Aorta (tissue), 5 donors: ENCODE measurements at regions not wholly inside any gene's neighbourhood (a gene's known extent, or its start where the extent isn't known, plus 50 kb on each side); places are given as distances from the start of the nearest gene placed in this dataset.

Experiments
- ATAC-seq: fragments of 200-7000 bp; cut with Tn5 transposase; one replicate; pipeline ENCODE4 v1.9.1; 2022; ENCODE audit warnings: moderate library complexity; ENCODE audit not compliant: low FRiP score
- DNase-seq, 2 donors: peaks; one replicate each; pipeline ENCODE4 v3.0.0-alpha.2; 2020
- H3K27ac ChIP-seq, 2 donors: one replicate each; pipeline ENCODE4 v1.5.1; 2013; ENCODE audit warnings: low read length in 2 of 2, mild to moderate bottlenecking in 2 of 2, moderate library complexity in 2 of 2, control low read depth in 1 of 2, inconsistent platforms in 1 of 2, low read depth in 1 of 2
- H3K27me3 ChIP-seq, 2 donors: one replicate each; pipeline ENCODE4 v1.6.1; 2013; ENCODE audit warnings: control low read depth in 1 of 2, low read length in 1 of 2, mild to moderate bottlenecking in 1 of 2, moderate library complexity in 1 of 2; ENCODE audit not compliant: insufficient read depth in 2 of 2, control insufficient read depth in 1 of 2
- H3K36me3 ChIP-seq, 2 donors: one replicate each; pipeline ENCODE4 v1.6.1; 2013; ENCODE audit warnings: control low read depth in 1 of 2, low read length in 1 of 2, mild to moderate bottlenecking in 1 of 2; ENCODE audit not compliant: insufficient read depth in 2 of 2, control insufficient read depth in 1 of 2
- H3K4me1 ChIP-seq, 2 donors: one replicate each; pipeline ENCODE4 v1.6.1; 2013; ENCODE audit warnings: low read length in 2 of 2, control low read depth in 1 of 2, mild to moderate bottlenecking in 1 of 2, moderate library complexity in 1 of 2; ENCODE audit not compliant: insufficient read depth in 2 of 2, control insufficient read depth in 1 of 2
- H3K4me3 ChIP-seq, 2 donors: one replicate each; pipeline ENCODE4 v1.5.1; 2013; ENCODE audit warnings: low read length in 2 of 2, control low read depth in 1 of 2, mild to moderate bottlenecking in 1 of 2
- H3K9me3 ChIP-seq: one replicate; pipeline ENCODE4 v1.6.1; 2013; ENCODE audit warnings: mild to moderate bottlenecking, low read length; ENCODE audit not compliant: control insufficient read depth
- WGBS, 2 donors: extraction: QIAGEN DNeasy Blood & Tissue Kit; methylation state at CpG; one replicate each; pipeline ENCODE4 v1.1.7; 2013; 5-methylcytosine and 5-hydroxymethylcytosine counted together
- intact Hi-C, 2 donors: fragments of 100-400 bp; cut with DNase I; formaldehyde crosslinking; loops; one replicate each; pipeline versions ENCODE4 v1.14.2 to v1.15.0; 2022
- donor health status: healthy with polysubstance abuse.
- donor health status: Bipolar disorder and iron deficiency.
- donor health status: DM: no; HTN: no; CAD: no.
- donor health status: DM: no; HTN: no; CAD: no.
- donor health status: DM: yes; HTN: yes; CAD: no.

DNA sequence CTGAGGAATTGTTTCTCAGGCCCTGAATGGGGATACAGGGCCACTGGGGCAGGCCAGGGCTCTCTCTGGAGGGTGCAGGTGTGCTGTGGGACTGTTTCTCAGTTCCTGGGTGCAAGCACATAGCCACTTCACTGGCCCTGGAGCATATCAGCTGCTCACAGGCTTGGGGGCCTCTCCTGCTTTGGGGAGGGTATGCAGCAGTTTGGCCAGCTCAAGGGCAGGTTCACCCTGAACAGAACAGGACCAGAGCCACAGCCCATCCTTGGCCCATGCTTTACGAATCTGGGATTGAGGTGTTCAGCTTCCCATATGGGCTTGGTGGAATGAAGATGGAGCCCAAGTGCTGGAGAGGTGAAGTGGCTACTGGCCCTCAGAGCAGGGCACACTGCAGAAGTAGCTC lies 186.5 kb downstream of the FBXO8 start:
- no peaks in the 10 kb centered on the region for H3K9me3 ChIP-seq
- H3K36me3 ChIP-seq, result no peaks in the 10 kb centered on the region
- H3K4me3 ChIP-seq, result no peak overlapping the region
- DNase-seq (no peak), ATAC-seq (no peak)
- no peak overlapping the region for H3K27ac ChIP-seq
- no peaks in the 10 kb centered on the region for H3K4me1 ChIP-seq
- 93 to 94% methylated on average over 1 of the region's 1 CpG for WGBS, 2 donors
- intact Hi-C loops, result no loop called here
- H3K27me3 ChIP-seq, result no peaks in the 10 kb centered on the region

DNA sequence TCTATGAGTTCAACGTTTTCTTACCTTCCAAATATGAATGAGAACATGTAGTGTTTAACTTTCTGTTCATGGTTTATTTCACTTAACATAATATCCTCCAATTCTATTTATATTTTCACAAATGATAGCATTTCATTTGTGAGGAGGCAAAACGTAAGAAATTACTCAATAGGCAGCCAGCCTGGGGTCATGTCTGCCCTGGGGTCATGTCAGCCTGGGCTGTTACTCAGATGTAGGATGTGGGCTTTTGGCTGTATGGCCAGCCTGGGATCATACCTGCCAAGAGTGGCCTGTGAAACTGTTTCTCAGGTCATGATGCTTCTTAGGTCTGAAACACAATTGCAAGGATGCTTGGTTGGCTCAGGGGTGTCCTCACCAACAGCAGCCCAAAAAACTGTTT lies 187.0 kb downstream of the FBXO8 start:
- DNase-seq, result no peak
- Histone ChIP-seq H3K4me1 (no peaks in the 10 kb centered on the region), H3K36me3 (no peaks in the 10 kb centered on the region), H3K27ac (no peak overlapping the region), H3K9me3 (no peaks in the 10 kb centered on the region), H3K27me3 (no peaks in the 10 kb centered on the region), H3K4me3 (no peak overlapping the region)
- intact Hi-C loops, result no loop called here
- WGBS, 2 donors, result 59 to 68% methylated on average over 2 of the region's 2 CpGs
- no peak for ATAC-seq

DNA sequence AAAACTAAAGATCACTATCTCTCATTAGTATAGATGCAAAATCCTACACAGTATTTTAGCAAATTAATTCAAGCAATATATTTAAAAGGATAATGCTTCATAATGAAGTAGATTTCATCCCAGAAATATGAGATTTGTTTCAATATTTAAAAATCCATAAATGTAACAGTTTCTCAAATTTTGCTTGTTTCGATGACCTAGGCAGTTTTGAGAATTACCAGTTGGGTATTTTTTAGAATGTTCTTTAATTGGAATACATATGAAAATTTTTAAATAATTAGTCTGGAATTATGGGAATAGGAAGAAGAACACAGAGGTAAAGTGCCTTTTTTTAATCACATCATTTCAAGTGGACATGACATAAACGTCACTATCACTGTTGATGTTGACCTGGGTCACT lies 192.3 kb downstream of the FBXO8 start:
- ATAC-seq (no peak), DNase-seq (no peak)
- Histone ChIP-seq H3K27me3 (no peaks in the 10 kb centered on the region), H3K4me1 (no peaks in the 10 kb centered on the region), H3K36me3 (no peaks in the 10 kb centered on the region), H3K9me3 (no peaks in the 10 kb centered on the region), H3K4me3 (no peak overlapping the region), H3K27ac (no peak overlapping the region)
- WGBS, 2 donors, result 93 to 94% methylated on average over 2 of the region's 2 CpGs
- intact Hi-C loops, result no loop called here

DNA sequence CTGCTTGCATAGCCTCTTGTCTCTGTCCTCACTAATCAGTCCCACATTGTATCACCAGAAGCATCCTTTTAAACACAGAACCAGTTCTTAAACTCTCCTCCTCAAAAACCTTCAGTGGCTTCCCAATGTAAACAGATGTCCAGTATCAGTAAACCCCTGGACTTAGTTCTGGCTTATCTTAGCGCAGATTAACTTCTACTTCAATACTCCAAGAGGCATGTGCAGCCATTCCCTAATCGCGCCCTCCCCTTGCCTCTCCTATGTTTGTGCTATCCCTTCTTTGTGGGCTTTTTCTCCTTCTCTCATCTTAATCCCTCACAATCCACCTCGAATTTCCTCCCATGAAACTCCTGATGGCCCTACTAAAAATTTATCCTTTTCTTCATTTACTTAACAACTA lies 193.8 kb downstream of the FBXO8 start:
- ATAC-seq (no peak), DNase-seq (no peak)
- Histone ChIP-seq H3K27me3 (no peaks in the 10 kb centered on the region), H3K4me1 (no peaks in the 10 kb centered on the region), H3K27ac (no peak overlapping the region), H3K9me3 (no peaks in the 10 kb centered on the region), H3K36me3 (no peaks in the 10 kb centered on the region), H3K4me3 (no peak overlapping the region)
- 87 to 92% methylated on average over 4 of the region's 4 CpGs for WGBS, 2 donors
- intact Hi-C loops, result no loop called here

DNA sequence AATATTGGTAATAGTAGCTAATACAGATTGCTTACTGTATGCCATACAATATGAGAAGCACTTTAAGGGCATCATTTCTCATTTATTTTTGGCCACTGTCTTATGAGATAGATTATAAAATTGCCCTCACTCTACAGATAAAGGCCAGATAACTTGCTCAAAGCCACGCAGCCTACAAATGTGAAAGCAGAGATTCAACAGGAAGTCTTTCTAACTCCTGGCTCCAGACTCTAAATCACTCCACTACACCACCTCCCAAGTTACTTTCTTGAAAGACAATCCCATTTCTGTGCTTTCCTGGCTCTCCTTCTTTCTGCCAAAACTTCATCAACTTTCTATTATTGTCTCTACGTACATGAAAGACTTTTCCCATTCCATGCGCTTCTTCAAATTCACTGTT lies 194.7 kb downstream of the FBXO8 start:
- no peak for ATAC-seq
- 79 to 85% methylated on average over 3 of the region's 3 CpGs for WGBS, 2 donors

DNA sequence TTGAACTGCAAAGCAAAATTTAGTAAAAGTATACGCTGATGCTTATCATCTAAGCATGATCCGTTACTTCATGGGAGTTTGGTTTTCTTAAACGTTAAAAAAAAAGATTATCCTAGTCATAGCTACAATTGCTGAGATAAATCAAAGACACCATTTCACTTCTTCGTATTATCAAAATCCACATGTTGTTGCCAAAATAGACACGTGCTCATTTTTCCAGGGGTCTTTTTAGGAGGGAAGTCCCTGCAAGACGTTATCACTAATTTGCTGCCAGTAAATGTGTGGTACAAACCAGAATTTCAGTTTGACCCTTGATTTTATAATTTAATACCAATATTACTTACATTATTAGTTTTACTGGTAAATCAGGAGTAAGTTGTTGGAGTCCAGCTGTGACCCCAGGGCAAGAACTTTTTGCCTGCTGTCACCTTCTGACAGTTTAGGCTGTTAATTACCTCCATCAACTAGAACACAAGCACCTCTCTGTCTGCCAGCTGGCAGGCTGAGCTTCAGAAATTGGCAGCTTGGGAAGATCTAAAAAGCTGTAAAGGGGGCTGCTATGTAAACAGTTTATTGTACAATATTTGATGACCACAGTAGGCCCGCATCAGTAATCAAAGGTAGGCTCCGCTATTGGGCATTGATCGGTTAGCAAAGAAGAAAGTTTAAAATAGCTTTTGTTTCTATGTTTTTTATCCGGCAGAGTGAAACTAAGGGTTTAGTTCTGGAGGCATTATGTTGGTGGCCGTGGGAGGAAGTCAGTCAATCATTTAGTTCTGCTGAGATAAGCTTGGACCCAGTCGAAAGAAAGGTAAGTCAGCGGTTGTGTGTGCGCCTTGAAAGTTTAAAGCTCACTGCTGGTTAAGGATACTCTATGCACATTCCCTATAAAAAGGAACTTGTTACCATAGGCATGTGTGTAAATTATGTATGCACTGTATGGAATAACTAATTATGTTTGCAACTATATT lies 196.4 kb downstream of the FBXO8 start:
- no peaks in the 10 kb centered on the region for H3K4me1 ChIP-seq
- DNase-seq, result no peak
- ATAC-seq, result no peak
- H3K27me3 ChIP-seq, result no peaks in the 10 kb centered on the region
- no peaks in the 10 kb centered on the region for H3K9me3 ChIP-seq
- H3K27ac ChIP-seq, result no peak overlapping the region
- H3K4me3 ChIP-seq, result no peak overlapping the region
- H3K36me3 ChIP-seq, result no peaks in the 10 kb centered on the region
- WGBS, 2 donors, result 32 to 44% methylated on average over 14 of the region's 14 CpGs
- intact Hi-C loops, result no loop called here

More for the DNA sequence above, 194.7 kb downstream of the FBXO8 start:
- Histone ChIP-seq H3K27me3 (no peaks in the 10 kb centered on the region), H3K4me3 (no peak overlapping the region), H3K9me3 (no peaks in the 10 kb centered on the region), H3K36me3 (no peaks in the 10 kb centered on the region), H3K4me1 (no peaks in the 10 kb centered on the region), H3K27ac (no peak overlapping the region)
- no peak for DNase-seq
- intact Hi-C loops, result no loop called here

DNA sequence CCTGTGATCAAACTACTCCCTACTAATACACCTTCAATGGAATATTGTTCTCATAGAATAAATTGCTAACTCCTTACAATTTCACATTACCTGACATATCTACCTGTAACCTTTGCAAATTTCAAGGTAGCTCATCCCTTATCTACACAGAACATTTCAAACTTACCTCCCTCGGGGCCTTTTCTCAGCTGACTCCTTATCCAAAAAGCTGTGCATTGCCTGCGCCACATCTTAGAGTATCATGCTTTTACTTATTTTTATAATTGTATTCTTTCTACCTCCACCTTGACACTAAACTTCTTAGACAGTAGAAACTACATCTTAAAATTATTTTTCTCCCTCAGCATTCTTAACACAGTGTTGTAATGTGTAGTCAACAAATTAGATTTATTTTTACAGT lies 198.5 kb downstream of the FBXO8 start:
- intact Hi-C loops, result no loop called here
- Histone ChIP-seq H3K4me3 (no peak overlapping the region), H3K9me3 (no peaks in the 10 kb centered on the region), H3K36me3 (no peaks in the 10 kb centered on the region), H3K27ac (no peak overlapping the region), H3K4me1 (no peaks in the 10 kb centered on the region), H3K27me3 (no peaks in the 10 kb centered on the region)
- DNase-seq (no peak), ATAC-seq (no peak)
- 85 to 86% methylated on average over 2 of the region's 2 CpGs for WGBS, 2 donors

DNA sequence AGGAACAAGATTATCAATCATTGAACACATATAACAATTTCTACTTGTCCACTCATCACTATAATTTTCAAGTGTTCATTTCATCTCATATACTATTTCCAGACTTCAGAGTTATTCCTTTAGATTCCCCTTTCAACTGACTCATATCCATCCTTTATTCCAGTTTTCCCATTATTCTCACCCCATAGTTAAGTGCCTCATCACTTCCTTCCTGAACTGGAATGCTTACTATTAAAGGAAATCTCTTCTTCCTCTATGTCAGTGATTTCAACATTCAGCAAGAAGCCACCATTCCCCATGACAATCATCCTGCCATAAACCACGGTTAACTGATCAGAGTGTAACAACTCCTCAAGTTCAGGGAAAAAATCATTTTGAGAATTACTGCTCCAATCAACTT lies 198.9 kb downstream of the FBXO8 start:
- DNase-seq, result no peak
- no peak overlapping the region for H3K4me3 ChIP-seq
- no peaks in the 10 kb centered on the region for H3K27me3 ChIP-seq
- intact Hi-C loops, result no loop called here
- no peak overlapping the region for H3K27ac ChIP-seq
- no peak for ATAC-seq
- H3K9me3 ChIP-seq, result no peaks in the 10 kb centered on the region
- H3K4me1 ChIP-seq, result no peaks in the 10 kb centered on the region
- WGBS, 2 donors, result 64 to 73% methylated on average over 1 of the region's 1 CpG
- no peaks in the 10 kb centered on the region for H3K36me3 ChIP-seq

DNA sequence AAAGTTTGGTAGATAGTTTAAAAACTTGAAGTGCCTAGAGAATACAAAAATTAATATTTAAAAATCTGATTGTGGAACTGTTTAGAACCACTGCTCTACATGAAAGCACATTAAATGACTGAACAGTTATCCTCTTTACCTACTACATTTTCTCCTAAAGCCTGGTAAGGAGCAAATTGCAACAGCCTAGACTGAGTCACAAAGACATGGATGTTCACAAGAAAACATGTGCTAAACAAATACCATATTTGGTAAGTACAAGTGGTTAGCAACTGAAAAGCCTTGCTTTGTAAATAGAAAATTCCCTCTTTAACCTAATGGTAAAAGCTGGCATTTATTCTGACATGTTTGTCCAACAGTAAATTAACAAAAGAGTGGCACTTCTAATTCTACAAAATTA lies 203.1 kb downstream of the FBXO8 start:
- ATAC-seq, result no peak
- H3K4me1 ChIP-seq, result no peaks in the 10 kb centered on the region

More for the DNA sequence above, 203.1 kb downstream of the FBXO8 start:
- Histone ChIP-seq H3K27me3 (no peaks in the 10 kb centered on the region), H3K36me3 (no peaks in the 10 kb centered on the region), H3K9me3 (no peaks in the 10 kb centered on the region), H3K27ac (no peak overlapping the region), H3K4me3 (no peak overlapping the region)
- intact Hi-C loops, result no loop called here
- no peak for DNase-seq
